A673 (cell line): ENCODE measurements at regions not wholly inside any gene's neighbourhood (a gene's known extent, or its start where the extent isn't known, plus 50 kb on each side); places are given as distances from the start of the nearest gene placed in this dataset.

ENCODE experiments used
- BruUV-seq: library from RNA; stranded (reverse); fragments of 400-500 nt; replicated peaks from 2 replicates; lab custom pipeline; 2021; lab: Mats Ljungman, UMichigan
- CTCF ChIA-PET: fragments of 300-600 bp; sonication (Branson Sonifier 250); formaldehyde crosslinking; loops from one replicate; lab custom pipeline; 2022; ENCODE audit warnings: antibody characterized with exemption; lab: Charles Lee
- POLR2A ChIA-PET: fragments of 300-600 bp; sonication (Branson Sonifier 250); formaldehyde crosslinking; loops from one replicate; lab custom pipeline; 2022; ENCODE audit warnings: antibody characterized with exemption; ENCODE audit not compliant: low non-redundant PET; lab: Charles Lee
- DNase-seq: peaks from one replicate; pipeline ENCODE4 v3.0.0-alpha.2; 2015; ENCODE audit warnings: low spot score
- H3K27ac ChIP-seq: fragments of 200-600 bp; sonication (generic); 2 replicates; pipeline ENCODE4 v1.5.1; 2016; ENCODE audit warnings: mixed run types, low read depth, mild to moderate bottlenecking, mixed read lengths, antibody characterized with exemption, low read length; ENCODE audit not compliant: poor library complexity, severe bottlenecking
- H3K27me3 ChIP-seq: fragments of 200-600 bp; sonication (generic); replicated peaks from 2 replicates; pipeline ENCODE4 v1.6.1; 2017; ENCODE audit warnings: mixed run types, low read depth, mild to moderate bottlenecking, mixed read lengths, antibody characterized with exemption, low read length; ENCODE audit not compliant: insufficient read depth, poor library complexity
- H3K36me3 ChIP-seq: fragments of 200-600 bp; sonication (generic); 2 replicates; pipeline ENCODE4 v1.6.1; 2016; ENCODE audit warnings: mixed run types, mild to moderate bottlenecking, mixed read lengths, antibody characterized with exemption, low read length; ENCODE audit not compliant: insufficient read depth, poor library complexity, severe bottlenecking
- H3K4me1 ChIP-seq: fragments of 200-600 bp; sonication (generic); 2 replicates; pipeline ENCODE4 v1.6.1; 2017; ENCODE audit warnings: mixed run types, mild to moderate bottlenecking, mixed read lengths, antibody characterized with exemption, low read length; ENCODE audit not compliant: insufficient read depth, poor library complexity, severe bottlenecking
- H3K4me3 ChIP-seq: fragments of 200-600 bp; sonication (generic); 2 replicates; pipeline ENCODE4 v1.5.1; 2016; ENCODE audit warnings: low read depth, mixed run types, mild to moderate bottlenecking, mixed read lengths, low read length; ENCODE audit not compliant: poor library complexity, severe bottlenecking
- H3K9me3 ChIP-seq: fragments of 200-600 bp; sonication (generic); 2 replicates; pipeline ENCODE4 v1.6.1; 2016; ENCODE audit warnings: mixed run types, low read depth, mild to moderate bottlenecking, mixed read lengths, antibody characterized with exemption, low read length; ENCODE audit not compliant: poor library complexity, severe bottlenecking
- EZH2 ChIP-seq: fragments of 200-600 bp; sonication (generic); IDR thresholded peaks from 2 replicates; pipeline ENCODE4 v1.6.1; 2017; ENCODE audit warnings: borderline replicate concordance, low read depth, mild to moderate bottlenecking, mixed read lengths, antibody characterized with exemption, low read length; ENCODE audit not compliant: poor library complexity, severe bottlenecking
- intact Hi-C: fragments of 100-400 bp; cut with micrococcal nuclease; formaldehyde crosslinking; loops from one replicate; pipeline ENCODE4 v1.10.0; 2022; ENCODE audit not compliant: unreplicated experiment
- TF ChIP-seq, protein P1 (sequence below): fragments of 300-800, 200-600 bp; sonication (generic); conservative IDR thresholded peaks from 2 replicates; pipeline ENCODE4 v1.5.1; 2017; ENCODE audit warnings: low read depth, mild to moderate bottlenecking, antibody characterized with exemption, low read length, moderate library complexity, mixed read lengths

DNA sequence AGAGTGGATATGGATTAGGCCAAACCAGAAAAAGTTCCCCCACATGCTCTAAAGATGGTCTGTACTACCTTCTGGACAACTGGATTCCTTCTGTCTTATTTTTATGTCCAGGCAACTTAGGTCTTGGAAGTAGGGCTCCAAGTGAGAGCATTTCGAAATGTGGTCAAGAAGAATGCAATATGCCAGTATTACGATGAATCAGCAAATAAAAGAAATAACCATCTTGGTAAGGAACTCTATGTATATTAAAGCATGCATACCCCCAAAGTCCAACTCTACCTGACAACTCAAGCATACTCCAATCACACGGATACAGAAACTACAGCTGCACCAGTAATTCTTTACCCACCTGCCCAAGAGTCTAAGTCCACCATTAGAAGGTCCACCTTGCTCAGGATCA lies 234.5 kb downstream of the HNRNPD start:
- no peaks in the 10 kb centered on the region for H3K9me3 ChIP-seq
- H3K27me3 ChIP-seq = no peaks in the 10 kb centered on the region
- CTCF ChIA-PET = no interaction called here
- H3K4me1 ChIP-seq = no peaks in the 10 kb centered on the region
- no TSS peak for BruUV-seq
- no peak for DNase-seq
- no peaks in the 10 kb centered on the region for H3K36me3 ChIP-seq
- H3K4me3 ChIP-seq = no peak overlapping the region
- H3K27ac ChIP-seq = no peak overlapping the region
- intact Hi-C loops = no loop called here
- POLR2A ChIA-PET = no interaction called here
- TF ChIP-seq, protein P1, sequence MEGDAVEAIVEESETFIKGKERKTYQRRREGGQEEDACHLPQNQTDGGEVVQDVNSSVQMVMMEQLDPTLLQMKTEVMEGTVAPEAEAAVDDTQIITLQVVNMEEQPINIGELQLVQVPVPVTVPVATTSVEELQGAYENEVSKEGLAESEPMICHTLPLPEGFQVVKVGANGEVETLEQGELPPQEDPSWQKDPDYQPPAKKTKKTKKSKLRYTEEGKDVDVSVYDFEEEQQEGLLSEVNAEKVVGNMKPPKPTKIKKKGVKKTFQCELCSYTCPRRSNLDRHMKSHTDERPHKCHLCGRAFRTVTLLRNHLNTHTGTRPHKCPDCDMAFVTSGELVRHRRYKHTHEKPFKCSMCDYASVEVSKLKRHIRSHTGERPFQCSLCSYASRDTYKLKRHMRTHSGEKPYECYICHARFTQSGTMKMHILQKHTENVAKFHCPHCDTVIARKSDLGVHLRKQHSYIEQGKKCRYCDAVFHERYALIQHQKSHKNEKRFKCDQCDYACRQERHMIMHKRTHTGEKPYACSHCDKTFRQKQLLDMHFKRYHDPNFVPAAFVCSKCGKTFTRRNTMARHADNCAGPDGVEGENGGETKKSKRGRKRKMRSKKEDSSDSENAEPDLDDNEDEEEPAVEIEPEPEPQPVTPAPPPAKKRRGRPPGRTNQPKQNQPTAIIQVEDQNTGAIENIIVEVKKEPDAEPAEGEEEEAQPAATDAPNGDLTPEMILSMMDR = no peak
- no peak for TF ChIP-seq EZH2

DNA sequence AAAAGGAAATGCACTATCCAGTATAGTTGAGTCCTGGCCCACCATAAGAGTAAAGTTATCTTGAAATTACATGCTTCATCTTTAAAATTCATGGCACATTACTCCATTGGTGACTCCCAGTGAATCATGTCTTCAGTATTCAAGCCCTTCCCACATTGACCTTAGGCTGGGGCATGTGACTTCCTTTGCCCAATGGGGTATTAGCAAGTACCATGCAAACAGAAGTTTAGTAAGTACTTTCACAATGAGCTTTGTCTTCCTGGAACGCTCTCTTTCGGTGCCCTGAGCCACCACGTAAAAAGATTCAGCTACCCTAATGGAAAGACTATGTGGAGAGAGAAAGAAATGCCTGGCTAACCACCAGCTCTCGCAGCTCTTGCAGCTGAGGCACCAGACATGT lies 235.4 kb downstream of the HNRNPD start:
- TF ChIP-seq, protein P1 = no peak
- TF ChIP-seq EZH2 = no peak
- no peak for DNase-seq
- intact Hi-C loops = no loop called here
- POLR2A ChIA-PET = no interaction called here
- Histone ChIP-seq H3K4me1 (no peaks in the 10 kb centered on the region), H3K36me3 (no peaks in the 10 kb centered on the region), H3K27ac (no peak overlapping the region), H3K9me3 (no peaks in the 10 kb centered on the region), H3K27me3 (no peaks in the 10 kb centered on the region), H3K4me3 (no peak overlapping the region)
- BruUV-seq = no TSS peak
- CTCF ChIA-PET = no interaction called here

DNA sequence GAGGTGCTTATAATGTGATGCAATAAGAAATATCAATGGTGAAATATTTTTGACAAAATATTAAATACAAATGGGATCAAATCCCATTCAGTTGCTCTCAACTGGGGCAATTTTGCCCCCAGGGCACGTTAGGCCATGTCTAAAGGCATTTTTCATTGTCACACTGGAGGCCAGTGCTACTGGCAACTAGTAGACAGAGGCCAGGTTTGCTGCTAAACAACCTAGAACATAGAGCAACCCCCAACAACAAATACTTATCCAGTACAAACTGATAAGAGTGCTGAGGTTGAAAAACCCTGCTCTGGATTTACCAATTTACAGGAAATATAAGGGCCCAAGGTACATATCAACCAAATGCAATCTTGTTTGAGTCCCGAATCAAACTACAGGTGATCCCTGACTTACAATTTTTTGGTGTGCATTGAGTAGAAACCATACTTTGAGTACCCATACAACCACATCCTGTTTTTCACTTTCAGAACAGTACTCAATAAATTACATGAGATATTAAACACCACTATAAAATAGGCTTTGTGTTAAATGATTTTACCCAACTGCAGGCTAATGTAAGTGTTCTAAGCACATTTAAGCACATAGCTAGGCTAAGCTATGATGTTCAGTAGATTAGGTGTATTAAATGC lies 237.5 kb downstream of the HNRNPD start:
- Histone ChIP-seq H3K9me3 (no peaks in the 10 kb centered on the region), H3K27ac (no peak overlapping the region), H3K4me3 (no peak overlapping the region), H3K27me3 (no peaks in the 10 kb centered on the region), H3K36me3 (no peaks in the 10 kb centered on the region), H3K4me1 (no peaks in the 10 kb centered on the region)
- TF ChIP-seq EZH2 = no peak
- TF ChIP-seq, protein P1 = no peak
- ChIA-PET CTCF (no interaction called here), POLR2A (no interaction called here)
- intact Hi-C loops = no loop called here
- no TSS peak for BruUV-seq
- DNase-seq = no peak
